Astrocyte of the cerebellum (primary cell): ENCODE measurements at regions not wholly inside any gene's neighbourhood (a gene's known extent, or its start where the extent isn't known, plus 50 kb on each side); places are given as distances from the start of the nearest gene placed in this dataset.
"Not testable (repeated sequence)": the region's sequence is repeated elsewhere in the genome, so short reads cannot be mapped to it uniquely, and the experiment has no call there.

ENCODE experiments used
- DNase-seq: peaks from one replicate; pipeline ENCODE4 v3.0.0-alpha.2; 2011; ENCODE audit warnings: low read depth
- H3K4me3 ChIP-seq: 2 replicates; pipeline ENCODE4 v1.5.1; 2011; ENCODE audit warnings: mild to moderate bottlenecking, low read depth, low read length, moderate library complexity
- CTCF ChIP-seq: IDR thresholded peaks from 2 replicates; pipeline ENCODE4 v1.5.1; 2012; ENCODE audit warnings: low read length, low read depth, moderate library complexity, mild to moderate bottlenecking; ENCODE audit errors: missing control alignments
- in situ Hi-C: cut with HindIII; loops from 2 replicates; pipeline ENCODE4 v1.10.0; 2017; ENCODE audit warnings: low sequenced_read_pairs

DNA sequence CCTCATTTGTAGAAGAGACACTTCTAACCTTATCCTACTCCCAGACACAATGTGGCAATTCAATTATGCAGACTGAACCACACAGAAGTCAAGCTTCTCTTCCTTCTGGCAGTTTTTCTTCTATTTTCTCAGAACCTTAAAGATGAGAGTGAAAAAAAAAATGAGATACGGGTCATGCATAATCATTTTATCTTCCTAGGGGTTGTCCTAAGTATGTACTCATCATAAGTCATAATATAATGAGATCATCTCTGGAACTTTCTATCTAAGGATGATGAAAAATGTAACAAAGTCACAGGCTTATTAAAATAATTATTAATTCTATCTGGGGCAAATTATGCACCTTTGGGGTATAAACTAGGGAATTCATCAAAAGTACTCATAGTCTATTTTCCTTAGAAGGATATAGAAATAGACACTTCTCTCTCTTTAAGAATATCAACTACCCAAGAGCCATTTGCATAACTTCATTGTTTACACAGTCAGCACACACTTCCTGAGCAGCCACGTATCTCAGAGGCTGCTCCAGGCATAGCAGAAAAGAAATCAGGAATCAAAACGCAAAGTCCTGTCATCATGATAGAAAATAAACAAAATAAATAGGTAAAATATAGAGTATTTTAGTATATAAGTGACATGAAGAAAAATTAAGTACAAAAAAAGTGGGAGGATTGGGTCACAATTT is 345.9 kb upstream of the SPHKAP start:
- DNase-seq, result no peak
- no peak overlapping the region for H3K4me3 ChIP-seq
- TF ChIP-seq CTCF, result no peak

GRCh38 chr2:228526687-228527086 is 345.2 kb upstream of the SPHKAP start:
- no peak overlapping the region for H3K4me3 ChIP-seq
- in situ Hi-C loops, result loop anchor here (5.0 kb wide), 1 partner anchor 46 kb away; no protein-coding TSS in a partner anchor
- no peak for DNase-seq
- no peak for TF ChIP-seq CTCF

More for the DNA sequence above, 345.9 kb upstream of the SPHKAP start:
- in situ Hi-C loops, result loop anchor here (5.0 kb wide), 1 partner anchor 45 kb away; no protein-coding TSS in a partner anchor

DNA sequence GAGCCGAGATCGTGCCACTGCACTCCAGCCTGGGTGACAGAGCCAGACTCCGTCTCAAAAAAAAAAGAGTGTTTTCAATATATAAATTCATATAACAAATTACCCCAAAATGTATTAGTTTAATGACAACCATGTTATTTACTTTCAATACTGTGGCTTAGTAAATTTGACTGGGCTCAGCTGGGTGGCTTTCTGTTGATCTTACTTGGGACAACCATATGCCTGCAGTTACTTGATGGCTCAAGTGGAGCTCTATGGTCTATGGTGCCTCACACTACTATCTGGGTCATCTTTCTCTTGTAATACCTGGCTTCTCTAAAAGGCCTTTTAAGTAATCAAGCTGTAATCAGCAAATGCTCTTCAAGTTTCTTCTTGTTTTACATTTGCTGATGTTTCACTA is 341.5 kb upstream of the SPHKAP start:
- no peak overlapping the region for H3K4me3 ChIP-seq
- no peak for TF ChIP-seq CTCF
- no peak for DNase-seq
- in situ Hi-C loops, result no loop called here

DNA sequence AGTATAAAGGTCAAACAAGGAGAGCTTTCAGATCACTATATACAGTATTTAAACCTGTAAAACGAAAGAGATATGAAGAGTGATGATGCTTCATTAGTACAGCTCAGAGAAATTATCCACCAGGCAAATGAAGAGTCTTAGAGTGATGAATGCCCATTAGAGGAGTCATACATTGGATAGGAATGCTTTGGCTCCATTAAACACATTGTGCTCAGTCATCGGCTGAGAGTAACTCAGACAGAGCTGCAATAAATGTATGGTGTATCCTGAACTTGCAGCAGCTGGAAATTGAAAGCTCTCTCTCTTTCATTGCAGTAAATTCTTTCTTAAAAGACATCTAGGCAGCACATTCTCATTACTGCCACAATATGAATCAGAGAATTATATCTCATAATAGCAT is 340.8 kb upstream of the SPHKAP start:
- TF ChIP-seq CTCF, result no peak
- in situ Hi-C loops, result no loop called here
- H3K4me3 ChIP-seq, result no peak overlapping the region
- no peak for DNase-seq

- in situ Hi-C loops, result no loop called here
- no peak overlapping the region for H3K4me3 ChIP-seq
- no peak for TF ChIP-seq CTCF
- DNase-seq, result no peak
Measured at GRCh38 chr2:228519561-228519960, 338.1 kb upstream of the SPHKAP start.

DNA sequence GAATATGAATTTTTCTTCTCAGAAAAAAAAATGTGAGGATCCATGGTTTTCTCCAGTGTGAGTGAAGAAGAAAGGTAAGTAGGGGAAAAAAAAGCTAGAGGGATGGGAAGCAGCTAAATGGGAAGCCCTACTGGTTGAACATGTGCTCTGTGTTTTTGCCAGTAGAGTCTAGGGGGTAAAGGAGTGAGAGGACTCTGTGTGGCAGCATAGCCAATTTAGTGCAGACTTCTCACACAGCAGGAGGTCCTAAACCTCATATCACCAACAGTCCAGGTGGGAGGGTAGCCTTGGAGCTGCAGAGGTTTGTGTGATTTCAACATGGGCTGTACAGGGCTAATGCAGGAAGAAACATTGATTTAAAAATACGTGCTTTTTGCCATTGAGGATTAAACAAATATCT is 334.5 kb upstream of the SPHKAP start:
- no peak for DNase-seq
- in situ Hi-C loops, result no loop called here
- no peak for TF ChIP-seq CTCF
- no peak overlapping the region for H3K4me3 ChIP-seq

DNA sequence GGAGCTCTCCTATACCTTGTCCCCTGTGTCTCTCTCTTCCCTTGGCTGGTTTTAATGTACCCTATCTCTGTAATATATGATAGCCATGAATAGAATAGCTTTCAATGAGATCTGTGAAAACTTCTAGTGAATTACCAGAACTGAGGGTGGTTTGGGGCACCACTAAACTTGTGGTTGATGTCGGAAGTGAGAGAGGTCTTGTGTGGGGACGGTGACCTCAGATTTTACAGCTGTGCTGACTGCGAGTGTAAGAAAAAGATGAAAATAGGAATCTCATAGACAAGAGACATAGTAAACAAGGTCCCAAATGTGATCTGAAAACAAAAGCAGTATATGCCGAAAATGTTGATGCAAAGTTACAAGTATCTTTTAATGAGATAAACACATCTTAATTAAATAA is 332.0 kb upstream of the SPHKAP start:
- DNase-seq, in situ Hi-C loops, H3K4me3 ChIP-seq: not testable (repeated sequence)
